HCT116 (cell line): ENCODE measurements at regions not wholly inside any gene's neighbourhood (a gene's known extent, or its start where the extent isn't known, plus 50 kb on each side); places are given as distances from the start of the nearest gene placed in this dataset.
"Not testable (repeated sequence)": the region's sequence is repeated elsewhere in the genome, so short reads cannot be mapped to it uniquely, and the experiment has no call there.

Source experiments
- CTCF ChIP-seq, 3 experiments: fragments of 200-600 bp in 1 of 3; sonication (generic) in 1 of 3; IDR thresholded peaks in 2 of 3; conservative IDR thresholded peaks in 1 of 3; 2 replicates each; pipeline ENCODE4 v1.5.1; 2012 to 2017; ENCODE audit warnings: low read depth in 2 of 3, low read length in 2 of 3, antibody characterized with exemption in 1 of 3, borderline replicate concordance in 1 of 3, control low read depth in 1 of 3, mild to moderate bottlenecking in 1 of 3, mixed read lengths in 1 of 3, mixed run types in 1 of 3, moderate library complexity in 1 of 3; ENCODE audit not compliant: insufficient read depth in 1 of 3
- TCF7L2 ChIP-seq: IDR thresholded peaks from 2 replicates; pipeline ENCODE4 v1.7.0; 2011; ENCODE audit warnings: borderline replicate concordance, inconsistent platforms; ENCODE audit not compliant: insufficient read depth, insufficient read length; ENCODE audit errors: extremely low read depth
- ZFX ChIP-seq: fragments of 450-650 bp; IDR thresholded peaks from 2 replicates; pipeline ENCODE4 v1.6.1; 2017

GRCh38 chr5:34125354-34125753 is 82.3 kb upstream of the C1QTNF3 start:
- not testable (repeated sequence) for TF ChIP-seq CTCF (IDR thresholded peaks at IDR 0.05 in 2 of 3, conservative IDR thresholded peaks at IDR 0.05 in 1 of 3; ENCODE audit: borderline replicate concordance in 1 of 3, insufficient read depth in 1 of 3, low read depth in 2 of 3, low read length in 2 of 3); ZFX; TCF7L2
